Endodermal cell (in vitro differentiated cells): ENCODE measurements at regions not wholly inside any gene's neighbourhood (a gene's known extent, or its start where the extent isn't known, plus 50 kb on each side); places are given as distances from the start of the nearest gene placed in this dataset.

Experiments used
- DNase-seq: peaks from one replicate; pipeline ENCODE4 v3.0.0-alpha.2; 2017
- H3K27ac ChIP-seq: 2 replicates; pipeline ENCODE4 v1.5.1; 2013; ENCODE audit warnings: mild to moderate bottlenecking, low read depth, low read length, moderate library complexity
- H3K27me3 ChIP-seq: 2 replicates; pipeline ENCODE4 v1.6.1; 2013; ENCODE audit warnings: mild to moderate bottlenecking, low read length, moderate library complexity; ENCODE audit not compliant: insufficient read depth, control insufficient read depth, poor library complexity, severe bottlenecking
- H3K36me3 ChIP-seq: 2 replicates; pipeline ENCODE4 v1.7.0; 2013; ENCODE audit warnings: mild to moderate bottlenecking, low read length, moderate library complexity; ENCODE audit not compliant: control insufficient read depth, insufficient read depth
- H3K4me1 ChIP-seq: one replicate; pipeline ENCODE4 v1.7.0; 2013; ENCODE audit warnings: low read length; ENCODE audit not compliant: control insufficient read depth, insufficient read depth
- H3K4me3 ChIP-seq: 2 replicates; pipeline ENCODE4 v1.5.1; 2013; ENCODE audit warnings: mild to moderate bottlenecking, low read length, moderate library complexity
- H3K9ac ChIP-seq: 2 replicates; pipeline ENCODE4 v1.6.1; 2013; ENCODE audit warnings: mild to moderate bottlenecking, low read length, moderate library complexity; ENCODE audit not compliant: poor library complexity, severe bottlenecking; ENCODE audit errors: extremely low read depth
- H3K9me3 ChIP-seq: 2 replicates; pipeline ENCODE4 v1.6.1; 2013; ENCODE audit warnings: mild to moderate bottlenecking, low read length, moderate library complexity; ENCODE audit not compliant: control insufficient read depth
- H3K27ac Mint-ChIP-seq: 2 replicates; pipeline ENCODE4 v1.8.0; 2020; ENCODE audit warnings: mixed read lengths
- H3K27me3 Mint-ChIP-seq: 2 replicates; pipeline ENCODE4 v1.8.0; 2021; ENCODE audit warnings: mild to moderate bottlenecking, mixed read lengths; ENCODE audit not compliant: insufficient read depth
- H3K36me3 Mint-ChIP-seq: 2 replicates; pipeline ENCODE4 v1.8.0; 2020; ENCODE audit warnings: low read depth, mixed read lengths
- H3K4me1 Mint-ChIP-seq: 2 replicates; pipeline ENCODE4 v1.8.0; 2020; ENCODE audit warnings: mixed read lengths
- H3K4me3 Mint-ChIP-seq: 2 replicates; pipeline ENCODE4 v1.8.0; 2020; ENCODE audit warnings: mild to moderate bottlenecking, moderate library complexity, mixed read lengths
- H3K9me3 Mint-ChIP-seq: 2 replicates; pipeline ENCODE4 v1.8.0; 2020; ENCODE audit warnings: mild to moderate bottlenecking, mixed read lengths
- WGBS, 2 experiments: methylation state at CpG; one replicate each; pipeline versions ENCODE4 v1.1.5 to v1.1.7; 2013; ENCODE audit warnings: missing lambda C conversion rate in 2 of 2, mixed read lengths in 1 of 2; ENCODE audit not compliant: insufficient coverage in 1 of 2, insufficient read length in 1 of 2; 5-methylcytosine and 5-hydroxymethylcytosine counted together
- TF ChIP-seq, protein P1 (sequence below): fragments of 200-600 bp; sonication (generic); conservative IDR thresholded peaks from 2 replicates; pipeline ENCODE4 v1.5.0; 2021; ENCODE audit warnings: antibody characterized with exemption, mild to moderate bottlenecking

- 90 to 100% methylated on average over 1 to 2 of the region's 2 CpGs for WGBS, 2 experiments
- Mint-ChIP-seq H3K27ac (no peak overlapping the region), H3K4me3 (no peak overlapping the region), H3K36me3 (no peaks in the 10 kb centered on the region), H3K4me1 (peaks cover 6% of the 10 kb centered on the region), H3K9me3 (peaks cover 2% of the 10 kb centered on the region), H3K27me3 (no peaks in the 10 kb centered on the region)
- Histone ChIP-seq H3K27me3 (no peaks in the 10 kb centered on the region), H3K9me3 (peaks cover 10% of the 10 kb centered on the region), H3K9ac (no peak overlapping the region), H3K27ac (no peak overlapping the region), H3K36me3 (no peaks in the 10 kb centered on the region), H3K4me3 (no peak overlapping the region), H3K4me1 (no peaks in the 10 kb centered on the region)
- no peak for DNase-seq
- TF ChIP-seq, protein P1, sequence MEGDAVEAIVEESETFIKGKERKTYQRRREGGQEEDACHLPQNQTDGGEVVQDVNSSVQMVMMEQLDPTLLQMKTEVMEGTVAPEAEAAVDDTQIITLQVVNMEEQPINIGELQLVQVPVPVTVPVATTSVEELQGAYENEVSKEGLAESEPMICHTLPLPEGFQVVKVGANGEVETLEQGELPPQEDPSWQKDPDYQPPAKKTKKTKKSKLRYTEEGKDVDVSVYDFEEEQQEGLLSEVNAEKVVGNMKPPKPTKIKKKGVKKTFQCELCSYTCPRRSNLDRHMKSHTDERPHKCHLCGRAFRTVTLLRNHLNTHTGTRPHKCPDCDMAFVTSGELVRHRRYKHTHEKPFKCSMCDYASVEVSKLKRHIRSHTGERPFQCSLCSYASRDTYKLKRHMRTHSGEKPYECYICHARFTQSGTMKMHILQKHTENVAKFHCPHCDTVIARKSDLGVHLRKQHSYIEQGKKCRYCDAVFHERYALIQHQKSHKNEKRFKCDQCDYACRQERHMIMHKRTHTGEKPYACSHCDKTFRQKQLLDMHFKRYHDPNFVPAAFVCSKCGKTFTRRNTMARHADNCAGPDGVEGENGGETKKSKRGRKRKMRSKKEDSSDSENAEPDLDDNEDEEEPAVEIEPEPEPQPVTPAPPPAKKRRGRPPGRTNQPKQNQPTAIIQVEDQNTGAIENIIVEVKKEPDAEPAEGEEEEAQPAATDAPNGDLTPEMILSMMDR, result no peak
Observed at GRCh38 chr2:145777297-145777696, 1257.4 kb upstream of the ZEB2 start.

DNA sequence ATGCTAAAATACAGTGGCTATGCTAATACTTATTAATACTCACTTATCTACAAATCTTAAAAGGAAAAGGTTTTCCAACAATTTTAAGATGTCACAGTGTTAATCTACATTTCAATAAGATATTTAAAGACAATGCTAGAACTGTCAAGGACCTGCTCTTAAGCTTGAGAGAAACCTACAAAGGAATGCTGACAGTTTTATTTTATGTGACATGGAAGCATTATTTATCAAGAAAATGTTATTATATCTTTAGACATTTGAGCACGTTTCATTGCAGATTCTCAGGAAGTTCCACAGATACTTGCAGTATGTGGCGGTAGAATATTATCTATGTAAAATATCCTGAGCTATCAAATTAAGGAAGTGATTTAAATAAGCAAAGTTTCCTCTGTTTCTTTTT, 1255.7 kb upstream of the ZEB2 start:
- Mint-ChIP-seq H3K9me3 (no peaks in the 10 kb centered on the region), H3K36me3 (no peaks in the 10 kb centered on the region), H3K4me1 (peaks cover 6% of the 10 kb centered on the region), H3K27me3 (no peaks in the 10 kb centered on the region), H3K4me3 (no peak overlapping the region), H3K27ac (no peak overlapping the region)
- Histone ChIP-seq H3K36me3 (no peaks in the 10 kb centered on the region), H3K27ac (no peak overlapping the region), H3K27me3 (no peaks in the 10 kb centered on the region), H3K9ac (no peak overlapping the region), H3K9me3 (no peaks in the 10 kb centered on the region), H3K4me3 (no peak overlapping the region), H3K4me1 (no peaks in the 10 kb centered on the region)
- WGBS, 2 experiments, result 91% methylated on average over 2 of the region's 2 CpGs; no CpG with 5 or more reads in 1 of the 2 experiments
- no peak for DNase-seq
- TF ChIP-seq, protein P1, result no peak

DNA sequence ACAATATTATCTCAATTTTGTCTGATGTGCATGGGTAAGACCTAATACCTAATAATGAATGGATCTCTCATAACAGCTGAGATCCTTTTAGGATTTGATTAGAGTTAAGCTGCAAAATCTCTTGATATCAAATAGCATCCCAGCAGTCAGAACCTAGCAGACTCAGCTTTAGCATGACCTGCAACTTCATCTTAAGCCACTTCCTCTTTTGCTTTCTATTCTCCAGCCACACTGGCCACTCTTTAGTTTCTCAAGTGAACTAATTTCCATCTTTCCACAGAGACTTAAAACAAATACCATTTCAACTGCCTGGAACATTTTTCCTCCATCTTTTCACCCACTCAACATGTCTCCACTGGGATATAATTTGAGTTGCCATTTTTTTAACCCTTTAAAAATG, 1251.6 kb upstream of the ZEB2 start:
- no peak overlapping the region for H3K4me3 ChIP-seq
- no peaks in the 10 kb centered on the region for H3K9me3 ChIP-seq
- H3K9ac ChIP-seq, result no peak overlapping the region
- no peaks in the 10 kb centered on the region for H3K36me3 Mint-ChIP-seq
- H3K4me1 ChIP-seq, result no peaks in the 10 kb centered on the region
- DNase-seq, result no peak
- peaks cover 4% of the 10 kb centered on the region for H3K4me1 Mint-ChIP-seq
- no peaks in the 10 kb centered on the region for H3K27me3 ChIP-seq
- TF ChIP-seq, protein P1, result no peak
- H3K9me3 Mint-ChIP-seq, result no peaks in the 10 kb centered on the region
- H3K4me3 Mint-ChIP-seq, result no peak overlapping the region
- H3K27me3 Mint-ChIP-seq, result no peaks in the 10 kb centered on the region
- no peak overlapping the region for H3K27ac ChIP-seq
- no peaks in the 10 kb centered on the region for H3K36me3 ChIP-seq
- no peak overlapping the region for H3K27ac Mint-ChIP-seq
